ENCODE measurements at regions not wholly inside any gene's neighbourhood (a gene's known extent, or its start where the extent isn't known, plus 50 kb on each side); places are given as distances from the start of the nearest gene placed in this dataset.

- no peak for ATAC-seq
- no peak overlapping the region for H3K27ac Mint-ChIP-seq
- no peaks in the 10 kb centered on the region for H3K36me3 Mint-ChIP-seq
- H3K27me3 Mint-ChIP-seq: peaks cover 54% of the 10 kb centered on the region
- H3K9me3 Mint-ChIP-seq: peaks cover 7% of the 10 kb centered on the region
- H3K4me1 Mint-ChIP-seq: no peaks in the 10 kb centered on the region
- H3K4me3 Mint-ChIP-seq: no peak overlapping the region
These were observed 56.3 kb upstream of the DISP3 start for GRCh38 chr1:11422686-11423085.

DNA sequence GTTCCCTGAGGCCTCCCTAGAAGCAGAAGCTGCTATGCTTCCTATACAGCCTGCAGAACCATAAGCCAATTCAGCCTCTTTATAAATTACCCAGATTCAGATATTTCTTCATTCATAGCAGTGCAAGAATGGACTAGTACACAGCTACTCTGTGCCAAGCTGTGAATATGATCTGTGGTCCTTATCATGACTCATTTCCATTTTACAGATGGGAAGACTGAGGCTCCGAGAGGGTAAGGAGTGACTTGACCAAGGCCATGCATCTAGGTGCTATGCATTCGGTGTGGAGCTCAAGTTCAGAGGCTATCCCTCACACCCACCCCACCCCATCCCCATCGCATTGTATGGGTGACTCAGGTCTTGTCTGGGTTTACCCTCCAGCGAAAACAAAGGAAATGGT, 52.3 kb upstream of the DISP3 start:
- Mint-ChIP-seq H3K27ac (no peak overlapping the region), H3K4me1 (no peaks in the 10 kb centered on the region), H3K4me3 (no peak overlapping the region), H3K27me3 (peaks cover 21% of the 10 kb centered on the region), H3K36me3 (no peaks in the 10 kb centered on the region), H3K9me3 (peaks cover 7% of the 10 kb centered on the region)
- no peak for ATAC-seq

DNA sequence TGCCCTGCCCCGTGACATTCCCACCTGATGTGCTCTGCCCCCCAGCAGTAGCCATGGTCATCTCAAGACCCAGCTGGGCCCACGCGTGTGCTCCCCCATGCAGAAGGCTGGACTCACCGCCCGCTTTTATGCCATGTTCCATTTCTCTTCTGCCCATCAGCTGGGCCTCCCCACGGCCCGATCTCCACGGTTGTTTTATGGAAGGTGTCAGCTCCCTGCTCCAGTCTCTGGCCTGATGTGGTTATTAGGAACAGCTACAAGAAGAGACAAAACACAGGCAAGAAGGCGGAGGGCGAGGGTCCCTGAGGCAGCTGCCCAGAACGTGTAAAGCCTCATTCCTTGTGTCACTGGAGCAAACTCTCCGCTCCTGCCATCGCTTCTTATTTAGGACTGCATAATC, 50.2 kb upstream of the DISP3 start:
- H3K27ac Mint-ChIP-seq: no peak overlapping the region
- ATAC-seq: no peak
- H3K27me3 Mint-ChIP-seq: peaks cover 28% of the 10 kb centered on the region
- no peaks in the 10 kb centered on the region for H3K36me3 Mint-ChIP-seq
- no peak overlapping the region for H3K4me3 Mint-ChIP-seq
- H3K9me3 Mint-ChIP-seq: peaks cover 7% of the 10 kb centered on the region
- no peaks in the 10 kb centered on the region for H3K4me1 Mint-ChIP-seq

All from stimulated activated memory B cell treated with anti-CD40 and anti-IgM and Interleukin-4, amounts not matched to agents 10 μg/mL and 1 μg/mL and 100 μg/mL, for 72 hours (primary cell).